CD4-positive, alpha-beta T cell treated with Interleukin-15 for 4 hours (primary cell): ENCODE measurements at regions not wholly inside any gene's neighbourhood (a gene's known extent, or its start where the extent isn't known, plus 50 kb on each side); places are given as distances from the start of the nearest gene placed in this dataset.

Source experiments
- DNase-seq: peaks from one replicate; pipeline ENCODE4 v3.0.0-alpha.2; 2020; ENCODE audit warnings: low spot score

DNA sequence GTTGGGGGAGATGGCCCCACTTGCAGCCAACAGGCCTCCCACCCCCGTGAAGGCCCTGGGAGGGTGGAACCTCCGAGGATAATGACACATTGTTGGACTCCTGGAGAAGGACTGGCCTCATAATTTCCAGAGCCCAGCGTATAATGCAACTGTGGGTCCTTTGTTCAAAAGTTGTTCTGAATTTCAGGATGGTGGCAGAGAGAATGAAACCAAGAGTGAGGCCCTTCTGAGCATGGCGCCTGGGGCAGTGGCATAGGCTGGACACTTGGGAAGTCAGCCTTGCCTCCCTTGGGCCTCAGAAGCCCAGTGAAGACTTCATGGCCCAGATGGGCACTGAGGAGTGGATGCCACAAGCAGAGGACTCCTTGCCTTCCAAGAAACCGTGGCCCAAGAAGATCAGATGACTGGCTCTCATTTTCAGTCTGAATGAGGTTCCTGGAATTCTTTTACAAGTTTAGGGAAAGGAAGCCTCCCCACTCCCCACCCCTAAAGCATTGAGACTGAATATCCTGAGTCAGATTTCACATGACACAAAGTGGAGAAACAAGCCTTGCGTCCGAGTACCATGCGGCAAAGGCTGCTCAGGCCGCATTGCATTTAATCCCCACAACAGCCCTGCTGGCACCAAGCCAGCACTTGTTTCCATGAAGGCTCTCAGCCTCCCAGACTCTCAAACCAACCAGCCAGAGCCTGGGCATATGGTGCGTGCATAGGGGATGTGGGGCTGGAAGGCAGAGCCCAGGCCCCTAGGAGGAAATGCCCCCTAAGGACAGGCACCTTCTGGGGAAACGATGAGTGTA lies 96.7 kb upstream of the SMIM23 start:
- no peak for DNase-seq

- DNase-seq = no peak
Observed at GRCh38 chr5:171689853-171690417, 95.7 kb upstream of the SMIM23 start.

DNA sequence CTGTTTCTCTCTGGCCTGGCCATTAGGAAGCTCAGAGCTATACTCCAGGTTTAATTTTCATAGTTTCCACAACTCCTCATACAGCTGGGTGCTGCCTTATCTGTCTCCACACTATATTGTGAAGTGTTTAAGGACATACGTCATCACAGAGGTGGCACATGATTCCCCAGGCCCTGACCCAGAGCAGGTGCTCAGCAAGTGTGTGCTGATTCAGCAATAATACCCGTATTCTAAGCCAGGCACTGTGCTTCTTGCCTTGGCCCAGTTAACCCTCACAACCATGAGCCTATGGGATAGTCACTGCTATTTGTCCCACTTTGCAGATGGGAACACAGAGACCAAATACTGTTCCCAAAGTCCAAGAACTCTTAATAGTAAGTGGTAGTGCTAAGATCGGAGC lies 93.5 kb upstream of the SMIM23 start:
- DNase-seq = no peak

- DNase-seq = no peak
Observed at GRCh38 chr5:171692936-171693335, 92.7 kb upstream of the SMIM23 start.

DNA sequence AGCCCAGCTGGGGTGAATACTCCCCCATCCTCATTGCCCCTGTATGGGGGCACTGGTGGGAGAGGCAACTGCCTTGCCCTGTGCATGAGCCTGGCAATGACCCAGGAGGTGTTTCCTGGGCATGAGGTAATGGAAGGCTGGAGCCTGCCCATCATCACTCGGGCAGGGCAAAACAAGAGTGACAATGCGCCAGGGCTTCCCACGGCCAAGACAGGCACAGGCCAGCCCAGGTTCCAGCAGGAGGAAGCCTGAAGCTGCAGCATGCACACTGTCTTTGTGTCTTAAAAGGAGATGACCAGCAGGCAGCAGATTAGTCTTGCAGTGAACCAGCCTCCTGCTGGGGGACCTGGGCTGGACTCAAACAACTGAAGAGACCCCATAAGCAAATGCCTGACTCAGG lies 92.2 kb upstream of the SMIM23 start:
- DNase-seq = no peak

GRCh38 chr5:171695804-171696203 lies 89.8 kb upstream of the SMIM23 start:
- DNase-seq = no peak

DNA sequence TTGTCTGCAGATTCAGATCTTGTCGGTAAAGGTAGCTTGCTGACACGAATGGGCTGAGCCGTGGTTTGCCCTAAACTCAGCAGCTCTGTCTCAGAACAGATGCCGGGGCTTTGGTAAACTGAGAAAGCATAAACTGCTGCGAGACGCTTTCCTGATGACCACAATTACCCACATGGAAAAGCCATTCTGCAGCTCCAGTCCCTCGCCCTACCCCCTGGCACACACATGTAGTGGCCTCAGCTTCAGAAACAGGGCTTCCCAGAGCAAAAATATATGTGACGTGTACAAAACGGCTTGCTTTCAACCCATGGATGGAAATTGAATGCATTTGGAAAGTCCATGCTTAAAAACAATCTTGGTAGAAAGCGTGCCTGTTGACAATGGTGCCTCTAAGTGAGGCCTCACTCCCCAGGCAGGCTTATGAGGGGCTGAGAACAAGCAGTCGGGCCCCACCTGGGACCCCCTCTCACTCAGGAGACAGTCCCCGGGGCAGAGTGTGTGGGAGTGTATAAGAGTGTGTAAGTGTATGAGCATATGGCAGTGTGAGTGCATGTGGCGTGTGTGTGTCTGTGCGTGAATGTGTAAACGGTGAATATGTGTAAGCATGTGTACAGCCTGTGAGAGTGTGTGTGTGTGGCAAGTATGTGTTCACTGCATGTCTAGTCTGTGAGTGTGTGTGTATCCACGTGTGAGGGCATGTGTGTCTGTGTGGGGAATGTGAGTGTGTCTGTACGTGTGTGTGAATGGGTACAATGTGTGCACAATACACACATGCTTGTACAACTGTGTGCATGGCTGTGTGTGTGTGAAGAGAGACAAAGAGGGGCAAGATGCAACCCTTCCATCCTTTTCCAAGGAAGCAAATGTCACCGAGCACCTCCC lies 88.2 kb upstream of the SMIM23 start:
- no peak for DNase-seq

- no peak for DNase-seq
Observed at GRCh38 chr5:171700318-171700912, 85.2 kb upstream of the SMIM23 start.

GRCh38 chr5:171701100-171701541 lies 84.5 kb upstream of the SMIM23 start:
- DNase-seq = no peak

DNA sequence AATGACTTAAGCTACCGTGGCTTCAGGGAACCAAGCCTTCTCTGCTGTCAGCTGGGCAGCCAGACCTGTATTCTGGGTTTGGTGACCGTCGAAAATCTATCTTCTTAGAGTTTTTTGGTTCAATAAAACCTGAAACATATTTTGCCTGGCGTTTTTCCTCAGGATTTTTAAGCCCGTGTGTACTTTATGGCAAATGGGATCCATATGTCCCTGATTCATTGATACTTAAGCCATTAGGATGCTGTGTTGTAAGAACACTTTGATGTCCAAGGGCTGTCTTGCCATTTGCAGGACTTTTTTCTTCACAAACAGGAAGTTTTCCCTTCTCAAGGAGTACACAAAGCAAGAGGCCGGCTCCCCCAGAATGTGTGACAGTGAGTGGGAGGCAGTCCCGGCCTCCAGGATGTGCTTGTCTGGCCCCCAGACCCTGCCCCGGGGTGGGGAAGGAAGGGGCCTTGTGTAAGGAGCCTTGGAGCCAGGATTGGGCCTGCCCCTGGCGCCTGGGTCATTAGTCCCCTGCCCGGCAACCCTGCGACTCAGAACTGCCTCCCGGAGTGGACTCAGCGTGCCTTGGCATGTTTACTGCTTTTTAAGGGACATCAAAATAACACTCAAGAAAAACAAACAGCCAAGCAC lies 83.4 kb upstream of the SMIM23 start:
- no peak for DNase-seq

- no peak for DNase-seq
Observed at GRCh38 chr5:171703146-171703545, 82.5 kb upstream of the SMIM23 start.

DNA sequence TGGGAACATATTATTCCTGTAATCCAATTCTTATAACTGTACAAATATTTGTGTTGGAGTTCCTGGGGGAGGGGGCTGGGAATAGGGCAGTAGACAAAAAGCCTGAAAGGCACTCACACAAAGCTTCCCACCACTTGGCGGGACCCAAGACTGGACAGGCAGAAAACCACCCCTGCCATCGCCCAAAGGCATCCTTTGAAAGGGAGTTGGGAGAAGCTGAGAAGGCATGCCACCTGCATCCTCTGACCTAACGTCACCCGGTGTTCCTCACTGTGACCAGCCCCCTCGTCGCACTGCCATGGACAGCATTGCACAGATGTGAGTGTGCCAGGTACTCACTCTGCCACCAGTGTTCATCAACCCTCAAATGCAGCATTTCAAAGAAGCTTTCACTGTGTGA lies 80.6 kb upstream of the SMIM23 start:
- no peak for DNase-seq

DNA sequence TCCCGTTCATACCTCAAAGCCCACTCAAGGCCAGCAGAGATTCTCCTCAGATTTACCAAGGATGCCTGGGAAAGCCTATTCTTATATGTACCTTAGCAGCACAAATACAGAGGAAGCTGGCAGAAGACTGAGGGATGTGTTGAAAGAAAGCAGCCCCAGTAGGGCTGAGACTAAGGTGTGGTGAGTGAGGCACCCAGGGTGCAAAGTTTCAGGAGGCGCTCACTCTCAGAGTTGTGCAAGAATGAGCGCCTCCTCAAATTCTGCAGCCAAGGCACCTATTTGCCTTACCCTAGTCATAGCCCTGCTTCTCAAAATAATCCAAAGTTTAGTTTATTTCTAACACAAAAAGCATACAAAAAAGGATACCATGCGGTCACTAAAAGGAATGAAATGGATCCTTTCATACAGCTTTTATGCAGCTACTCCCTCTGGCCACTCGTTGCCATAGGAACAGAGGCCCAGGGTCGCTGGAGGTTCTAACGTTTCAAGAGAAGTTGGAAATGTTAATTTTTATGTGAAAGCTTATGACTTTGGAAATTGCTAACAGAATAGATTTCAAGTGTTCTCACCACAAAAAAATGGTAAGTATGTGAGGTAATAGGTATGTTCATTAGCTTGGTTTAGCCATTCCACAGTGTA lies 79.7 kb upstream of the SMIM23 start:
- no peak for DNase-seq

DNA sequence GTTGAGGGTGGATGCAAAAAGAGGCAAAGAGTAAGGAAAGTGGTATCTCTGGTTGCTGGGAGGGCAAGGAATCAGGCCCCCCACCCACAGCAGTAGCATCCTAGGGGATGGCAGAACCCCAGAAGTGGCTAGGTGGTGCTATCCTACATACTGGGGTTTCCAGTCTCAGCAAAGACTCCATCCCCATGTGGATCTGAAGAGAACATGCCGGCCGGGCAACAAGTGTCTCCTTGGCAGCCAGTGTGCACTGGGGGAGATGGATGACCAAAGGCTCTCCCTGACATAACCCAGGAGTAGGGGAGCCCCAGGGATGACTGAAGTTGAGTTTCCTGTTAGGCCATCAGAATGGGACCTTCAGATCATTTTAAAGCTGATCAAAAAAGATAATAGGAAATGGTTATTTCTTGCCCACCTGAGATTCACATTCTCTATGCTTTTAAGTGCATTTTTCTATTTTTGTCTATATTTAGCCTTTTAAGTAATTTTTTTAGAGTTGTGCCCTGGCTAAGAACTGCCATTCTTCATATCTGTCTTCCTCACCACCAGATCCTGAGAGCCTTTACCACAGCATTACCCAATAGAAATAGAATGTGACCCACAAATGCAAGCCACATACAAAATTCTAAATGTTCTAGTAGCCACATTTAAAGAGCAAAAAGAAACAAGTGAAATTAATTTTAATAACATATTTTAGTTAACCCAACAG lies 78.7 kb upstream of the SMIM23 start:
- no peak for DNase-seq

DNA sequence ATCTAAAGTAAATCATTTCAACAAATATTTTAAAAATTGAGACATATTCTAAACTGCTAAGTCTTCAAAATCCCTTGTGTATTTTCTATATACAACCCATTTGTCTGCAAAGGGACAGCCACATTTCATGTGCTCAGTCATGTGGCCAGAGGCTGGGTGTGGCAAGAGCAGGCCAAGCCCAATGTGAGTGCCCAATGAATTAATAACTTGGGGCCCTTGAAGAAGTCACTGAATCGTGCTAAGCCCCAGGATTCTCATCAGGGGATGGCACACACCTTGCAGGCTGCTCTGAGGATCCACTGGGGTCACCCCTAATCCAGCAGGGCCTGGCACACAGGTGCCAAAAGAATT lies 78.2 kb upstream of the SMIM23 start:
- no peak for DNase-seq

- DNase-seq = no peak
Observed at GRCh38 chr5:171709930-171710329, 75.7 kb upstream of the SMIM23 start.

DNA sequence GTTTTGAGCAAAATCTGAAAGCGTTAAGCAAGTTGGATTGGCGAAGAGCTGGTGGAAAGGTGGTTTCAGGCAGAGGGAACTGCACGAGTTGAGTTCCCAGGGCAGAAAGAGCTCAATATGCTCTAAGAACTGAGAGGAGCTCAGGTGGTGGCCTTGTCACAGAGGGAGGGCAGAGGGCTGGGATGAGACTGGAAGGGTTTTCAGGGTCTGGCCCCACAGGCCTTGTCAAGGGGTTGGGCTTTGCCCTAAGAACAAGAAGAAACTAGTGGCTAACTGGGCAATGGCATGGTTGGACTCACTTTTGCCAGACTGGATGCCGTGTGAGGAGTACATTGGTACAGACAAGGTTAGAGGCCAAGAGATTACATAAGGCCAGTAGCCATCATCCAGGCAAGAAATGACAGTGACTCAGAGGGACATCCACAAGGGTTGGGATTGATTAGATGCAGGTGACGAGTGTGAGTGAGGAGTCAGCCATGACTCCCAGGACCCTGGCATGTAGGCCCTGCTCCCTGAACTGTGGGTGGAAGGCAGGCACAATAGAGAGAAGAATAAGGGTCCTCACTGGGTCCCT lies 75.1 kb upstream of the SMIM23 start:
- no peak for DNase-seq

GRCh38 chr5:171711571-171711970 lies 74.0 kb upstream of the SMIM23 start:
- no peak for DNase-seq

DNA sequence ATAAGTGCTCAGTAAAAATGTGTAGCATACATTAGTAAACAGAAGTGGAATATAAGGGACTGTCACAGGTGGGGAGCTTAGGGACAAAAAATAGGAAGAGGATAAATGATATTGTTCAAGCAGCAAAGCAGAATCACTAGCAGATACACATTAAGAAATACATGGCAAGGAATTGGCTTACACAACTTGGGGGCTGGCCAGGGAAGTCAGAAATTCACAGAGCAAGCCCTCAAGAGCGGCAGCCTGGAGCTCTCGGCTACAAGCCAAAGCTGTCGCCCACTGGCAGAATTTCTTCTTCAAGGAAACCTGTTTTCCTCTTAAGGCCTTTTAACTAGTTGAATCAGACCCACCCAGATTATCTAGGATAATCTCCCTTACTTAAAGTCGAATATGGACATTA lies 73.0 kb upstream of the SMIM23 start:
- no peak for DNase-seq

DNA sequence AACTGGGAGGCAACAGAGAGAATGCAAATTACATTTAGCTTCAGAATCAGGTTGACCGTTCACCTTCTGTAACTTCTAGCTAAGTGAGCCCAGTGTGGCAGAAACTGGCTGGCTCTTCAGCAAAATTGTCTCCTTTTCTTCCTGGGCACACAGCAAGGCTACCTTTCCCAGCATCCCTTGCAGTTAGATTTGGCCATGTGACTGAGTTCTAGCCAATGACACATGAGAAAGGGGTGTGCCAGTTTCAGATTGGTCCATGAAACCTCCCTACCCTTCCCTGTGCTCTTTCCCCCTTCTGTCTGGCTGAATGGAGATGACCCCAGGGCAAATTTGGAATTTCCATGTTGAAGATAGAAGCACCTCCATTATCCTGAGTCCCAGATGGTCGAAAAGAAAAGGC lies 72.5 kb upstream of the SMIM23 start:
- no peak for DNase-seq

GRCh38 chr5:171714261-171714660 lies 71.4 kb upstream of the SMIM23 start:
- no peak for DNase-seq
